ENCODE measurements at regions not wholly inside any gene's neighbourhood (a gene's known extent, or its start where the extent isn't known, plus 50 kb on each side); places are given as distances from the start of the nearest gene placed in this dataset.
A peak's percentile ranks its signal among the peaks of the same experiment; 100 is the strongest.

GRCh38 chr5:111954516-111955395 is 197.8 kb upstream of the NREP start:
- Mint-ChIP-seq H3K27me3 (ENCODE audit: unreplicated experiment) (no peaks in the 10 kb centered on the region), H3K4me1 (ENCODE audit: unreplicated experiment) (peaks cover 82% of the 10 kb centered on the region), H3K36me3 (ENCODE audit: unreplicated experiment) (no peaks in the 10 kb centered on the region), H3K9me3 (ENCODE audit: unreplicated experiment) (no peaks in the 10 kb centered on the region), H3K4me3 (ENCODE audit: unreplicated experiment) (peak overlapping the region; percentile 23), H3K27ac (ENCODE audit: unreplicated experiment) (peak overlapping the region; percentile 95)
- TF ChIP-seq CTCF (IDR thresholded peaks at IDR 0.05): no peak
- DNase-seq (ENCODE audit: extremely low spot score, unreplicated experiment): no peak

- no peak for DNase-seq (ENCODE audit: extremely low spot score, unreplicated experiment)
- no peaks in the 10 kb centered on the region for H3K9me3 Mint-ChIP-seq (ENCODE audit: unreplicated experiment)
- no peaks in the 10 kb centered on the region for H3K27me3 Mint-ChIP-seq (ENCODE audit: unreplicated experiment)
- peaks cover 83% of the 10 kb centered on the region for H3K4me1 Mint-ChIP-seq (ENCODE audit: unreplicated experiment)
- TF ChIP-seq CTCF (IDR thresholded peaks at IDR 0.05): no peak
- H3K36me3 Mint-ChIP-seq (ENCODE audit: unreplicated experiment): no peaks in the 10 kb centered on the region
- peak overlapping the region; percentile 11 for H3K4me3 Mint-ChIP-seq (ENCODE audit: unreplicated experiment)
- H3K27ac Mint-ChIP-seq (ENCODE audit: unreplicated experiment): peak overlapping the region; percentile 95
These were observed 196.5 kb upstream of the NREP start for GRCh38 chr5:111953351-111954127.

- no peaks in the 10 kb centered on the region for H3K27me3 Mint-ChIP-seq (ENCODE audit: unreplicated experiment)
- DNase-seq (ENCODE audit: extremely low spot score, unreplicated experiment): no peak
- peaks cover 85% of the 10 kb centered on the region for H3K4me1 Mint-ChIP-seq (ENCODE audit: unreplicated experiment)
- no peaks in the 10 kb centered on the region for H3K36me3 Mint-ChIP-seq (ENCODE audit: unreplicated experiment)
- H3K27ac Mint-ChIP-seq (ENCODE audit: unreplicated experiment): peak overlapping the region; percentile 95
- no peak for TF ChIP-seq CTCF (IDR thresholded peaks at IDR 0.05)
- H3K4me3 Mint-ChIP-seq (ENCODE audit: unreplicated experiment): no peak overlapping the region
- H3K9me3 Mint-ChIP-seq (ENCODE audit: unreplicated experiment): no peaks in the 10 kb centered on the region
These were observed 195.6 kb upstream of the NREP start for GRCh38 chr5:111952555-111952954.

GRCh38 chr5:111950660-111951059 is 193.7 kb upstream of the NREP start:
- Mint-ChIP-seq H3K9me3 (ENCODE audit: unreplicated experiment) (no peaks in the 10 kb centered on the region), H3K4me3 (ENCODE audit: unreplicated experiment) (no peak overlapping the region), H3K36me3 (ENCODE audit: unreplicated experiment) (no peaks in the 10 kb centered on the region), H3K4me1 (ENCODE audit: unreplicated experiment) (peaks cover 91% of the 10 kb centered on the region), H3K27ac (ENCODE audit: unreplicated experiment) (peak overlapping the region; percentile 88), H3K27me3 (ENCODE audit: unreplicated experiment) (no peaks in the 10 kb centered on the region)
- no peak for DNase-seq (ENCODE audit: extremely low spot score, unreplicated experiment)
- TF ChIP-seq CTCF (IDR thresholded peaks at IDR 0.05): no peak

Measured in osteocyte (in vitro differentiated cells).